ENCODE measurements at regions not wholly inside any gene's neighbourhood (a gene's known extent, or its start where the extent isn't known, plus 50 kb on each side); places are given as distances from the start of the nearest gene placed in this dataset.

DNA sequence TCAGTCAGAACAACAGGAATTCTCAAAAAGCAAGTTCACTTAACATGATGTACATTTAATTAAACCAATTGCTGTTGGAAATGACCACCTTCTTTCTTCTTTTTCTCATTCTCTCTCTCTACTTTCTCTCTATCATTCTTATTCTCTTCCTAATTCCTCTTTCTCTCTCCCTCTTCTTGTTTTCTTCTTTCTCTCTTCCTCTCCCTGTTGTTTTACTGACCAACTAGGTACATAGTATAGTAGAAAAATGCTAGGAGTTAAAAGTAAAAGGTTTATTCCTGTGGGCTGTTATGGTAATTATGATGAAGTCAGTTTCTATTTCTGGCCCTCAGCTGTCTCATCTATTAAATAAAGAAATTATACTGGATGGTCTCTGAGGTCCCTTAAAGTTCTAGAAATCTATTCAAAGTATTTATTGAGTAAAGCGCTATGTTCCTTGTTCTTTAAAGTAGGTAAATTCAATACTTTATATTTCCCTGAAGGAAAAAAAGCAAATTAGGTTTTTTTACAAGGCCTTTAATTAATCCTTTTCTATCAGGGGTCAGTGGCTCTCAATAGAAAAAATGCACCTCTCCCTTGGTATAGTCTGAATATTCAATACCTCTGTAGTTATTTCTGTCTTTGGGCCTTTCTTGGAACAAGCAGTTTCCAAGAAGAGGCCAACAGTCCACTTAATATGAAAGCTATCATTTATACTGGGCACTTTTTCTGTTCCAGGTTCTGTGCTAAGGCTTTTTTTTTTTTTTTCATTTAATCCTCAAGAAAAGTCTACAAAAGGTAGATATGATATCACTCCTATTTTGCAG, 102.3 kb upstream of the SLC30A5 start:
- TF ChIP-seq EZH2 (IDR thresholded peaks at IDR 0.05) (no peak), POLR2AphosphoS5 (IDR thresholded peaks at IDR 0.05; ENCODE audit: borderline replicate concordance, low read depth, low read length) (no peak), FOXP2 (optimal IDR thresholded peaks at IDR 0.05; ENCODE audit: control extremely low read depth, extremely low read length, insufficient read depth) (no peak)
